Mucosa of rectum (tissue), 2 donors: ENCODE measurements at regions not wholly inside any gene's neighbourhood (a gene's known extent, or its start where the extent isn't known, plus 50 kb on each side); places are given as distances from the start of the nearest gene placed in this dataset.

ENCODE experiments used
- H3K27ac ChIP-seq, 2 donors: one replicate each; pipeline ENCODE4 v1.7.0; 2013; ENCODE audit warnings: inconsistent platforms in 2 of 2, low read depth in 2 of 2, low read length in 2 of 2
- H3K27me3 ChIP-seq, 2 donors: one replicate each; pipeline ENCODE4 v1.7.0; 2013; ENCODE audit warnings: low read length in 2 of 2; ENCODE audit not compliant: control insufficient read depth in 2 of 2, insufficient read depth in 2 of 2
- H3K36me3 ChIP-seq, 2 donors: one replicate each; pipeline ENCODE4 v1.7.0; 2013; ENCODE audit warnings: low read length in 2 of 2; ENCODE audit not compliant: control insufficient read depth in 2 of 2, insufficient read depth in 2 of 2
- H3K4me1 ChIP-seq, 2 donors: one replicate each; pipeline ENCODE4 v1.7.0; 2013; ENCODE audit warnings: low read length in 2 of 2, mild to moderate bottlenecking in 1 of 2; ENCODE audit not compliant: control insufficient read depth in 2 of 2, insufficient read depth in 2 of 2
- H3K4me3 ChIP-seq, 2 donors: one replicate each; pipeline ENCODE4 v1.7.0; 2013; ENCODE audit warnings: low read length in 2 of 2
- H3K9ac ChIP-seq, 2 donors: one replicate each; pipeline ENCODE4 v1.7.0; 2013; ENCODE audit warnings: low read length in 2 of 2, low read depth in 1 of 2, mild to moderate bottlenecking in 1 of 2
- H3K9me3 ChIP-seq, 2 donors: one replicate each; pipeline ENCODE4 v1.7.0; 2013; ENCODE audit warnings: low read length in 2 of 2; ENCODE audit not compliant: control insufficient read depth in 2 of 2
- donor health status: healthy.
- donor health status: Normal muscosa, but diverticular disease.

GRCh38 chr10:4043897-4044665 is 259.1 kb upstream of the KLF6 start:
- H3K27ac ChIP-seq = no peak overlapping the region
- no peaks in the 10 kb centered on the region for H3K4me1 ChIP-seq
- no peaks in the 10 kb centered on the region for H3K27me3 ChIP-seq
- H3K4me3 ChIP-seq = no peak overlapping the region
- peaks cover 0 to 10% of the 10 kb centered on the region in 2 donors for H3K9me3 ChIP-seq
- H3K9ac ChIP-seq = no peak overlapping the region
- H3K36me3 ChIP-seq = no peaks in the 10 kb centered on the region

DNA sequence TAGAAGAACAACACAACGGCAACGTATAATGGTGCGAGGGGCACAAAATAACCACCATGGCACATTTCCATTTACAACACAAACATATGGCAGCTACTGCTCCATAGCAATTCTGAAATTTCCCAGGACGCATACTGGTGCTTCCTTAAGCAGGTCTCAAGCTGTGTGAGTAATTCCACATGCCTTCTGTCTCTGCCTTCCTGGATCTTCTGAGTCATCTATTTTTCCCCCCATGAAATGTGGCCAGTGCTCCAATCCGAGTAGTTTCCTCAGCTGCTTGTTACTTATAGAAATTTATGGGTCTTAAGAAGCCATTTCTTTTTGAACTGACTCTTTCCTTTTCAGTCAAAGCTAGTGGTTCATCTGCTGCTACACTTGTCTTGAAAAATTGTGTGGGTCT is 256.6 kb upstream of the KLF6 start:
- no peak overlapping the region for H3K27ac ChIP-seq
- no peaks in the 10 kb centered on the region for H3K27me3 ChIP-seq
- no peaks in the 10 kb centered on the region for H3K4me1 ChIP-seq
- no peaks in the 10 kb centered on the region for H3K36me3 ChIP-seq
- no peak overlapping the region for H3K4me3 ChIP-seq
- H3K9me3 ChIP-seq = peaks cover 0 to 10% of the 10 kb centered on the region in 2 donors
- H3K9ac ChIP-seq = no peak overlapping the region

- Histone ChIP-seq H3K27me3 (no peaks in the 10 kb centered on the region), H3K9ac (no peak overlapping the region), H3K36me3 (no peaks in the 10 kb centered on the region), H3K4me1 (peaks cover 4 to 5% of the 10 kb centered on the region in 2 donors), H3K27ac (no peak overlapping the region), H3K4me3 (no peak overlapping the region), H3K9me3 (peaks cover 0 to 10% of the 10 kb centered on the region in 2 donors)
Observed at GRCh38 chr10:4038000-4038399, 253.0 kb upstream of the KLF6 start.

GRCh38 chr10:4035599-4035945 is 250.6 kb upstream of the KLF6 start:
- H3K9ac ChIP-seq = peak overlapping the region in 1 of 2 donors; percentile 16
- no peaks in the 10 kb centered on the region for H3K9me3 ChIP-seq
- no peaks in the 10 kb centered on the region for H3K27me3 ChIP-seq
- H3K4me3 ChIP-seq = no peak overlapping the region
- peaks cover 4 to 5% of the 10 kb centered on the region in 2 donors for H3K4me1 ChIP-seq
- H3K27ac ChIP-seq = peak overlapping the region; percentile 5 to 44
- H3K36me3 ChIP-seq = no peaks in the 10 kb centered on the region

GRCh38 chr10:4034907-4035598 is 250.0 kb upstream of the KLF6 start:
- H3K4me1 ChIP-seq = peaks cover 4 to 5% of the 10 kb centered on the region in 2 donors
- H3K9ac ChIP-seq = peak overlapping the region; percentile 16 to 42
- no peaks in the 10 kb centered on the region for H3K36me3 ChIP-seq
- peak overlapping the region; percentile 50 to 51 for H3K4me3 ChIP-seq
- H3K27me3 ChIP-seq = no peaks in the 10 kb centered on the region
- peak overlapping the region; percentile 5 to 44 for H3K27ac ChIP-seq
- H3K9me3 ChIP-seq = no peaks in the 10 kb centered on the region

DNA sequence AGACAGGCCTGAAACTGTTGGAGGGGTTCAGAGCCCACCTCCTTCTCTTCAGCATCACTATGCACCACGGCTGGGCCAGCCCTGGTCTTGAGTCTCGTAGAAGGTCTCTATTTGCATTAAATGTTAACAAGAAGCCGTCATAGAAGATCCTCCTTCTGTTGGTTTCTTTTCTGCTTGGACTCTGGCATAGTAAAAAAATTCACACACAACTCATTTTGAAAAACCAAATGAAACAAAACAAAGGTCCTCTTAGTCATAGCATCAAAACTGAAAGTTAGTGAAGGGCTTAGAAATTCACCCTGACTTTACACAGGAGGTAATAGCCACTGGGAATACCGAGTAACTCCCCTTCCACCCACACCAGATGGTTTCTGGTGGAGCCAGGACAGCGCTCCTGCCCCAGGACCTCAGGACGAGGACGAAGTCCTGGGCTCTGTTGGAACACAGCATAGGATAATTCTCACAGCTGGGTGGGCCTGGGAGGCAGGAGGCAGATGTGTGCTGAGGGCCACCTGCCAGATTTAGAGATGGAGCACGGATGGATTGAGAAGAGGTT is 248.4 kb upstream of the KLF6 start:
- Histone ChIP-seq H3K9ac (no peak overlapping the region), H3K36me3 (no peaks in the 10 kb centered on the region), H3K9me3 (no peaks in the 10 kb centered on the region), H3K4me3 (no peak overlapping the region), H3K27me3 (no peaks in the 10 kb centered on the region), H3K27ac (no peak overlapping the region), H3K4me1 (peaks cover 5 to 7% of the 10 kb centered on the region in 2 donors)

- H3K27ac ChIP-seq = no peak overlapping the region
- H3K9me3 ChIP-seq = no peaks in the 10 kb centered on the region
- no peaks in the 10 kb centered on the region for H3K36me3 ChIP-seq
- no peaks in the 10 kb centered on the region for H3K27me3 ChIP-seq
- H3K4me3 ChIP-seq = no peak overlapping the region
- peaks cover 4 to 8% of the 10 kb centered on the region in 2 donors for H3K4me1 ChIP-seq
- no peak overlapping the region for H3K9ac ChIP-seq
Observed at GRCh38 chr10:4029866-4030265, 244.9 kb upstream of the KLF6 start.

DNA sequence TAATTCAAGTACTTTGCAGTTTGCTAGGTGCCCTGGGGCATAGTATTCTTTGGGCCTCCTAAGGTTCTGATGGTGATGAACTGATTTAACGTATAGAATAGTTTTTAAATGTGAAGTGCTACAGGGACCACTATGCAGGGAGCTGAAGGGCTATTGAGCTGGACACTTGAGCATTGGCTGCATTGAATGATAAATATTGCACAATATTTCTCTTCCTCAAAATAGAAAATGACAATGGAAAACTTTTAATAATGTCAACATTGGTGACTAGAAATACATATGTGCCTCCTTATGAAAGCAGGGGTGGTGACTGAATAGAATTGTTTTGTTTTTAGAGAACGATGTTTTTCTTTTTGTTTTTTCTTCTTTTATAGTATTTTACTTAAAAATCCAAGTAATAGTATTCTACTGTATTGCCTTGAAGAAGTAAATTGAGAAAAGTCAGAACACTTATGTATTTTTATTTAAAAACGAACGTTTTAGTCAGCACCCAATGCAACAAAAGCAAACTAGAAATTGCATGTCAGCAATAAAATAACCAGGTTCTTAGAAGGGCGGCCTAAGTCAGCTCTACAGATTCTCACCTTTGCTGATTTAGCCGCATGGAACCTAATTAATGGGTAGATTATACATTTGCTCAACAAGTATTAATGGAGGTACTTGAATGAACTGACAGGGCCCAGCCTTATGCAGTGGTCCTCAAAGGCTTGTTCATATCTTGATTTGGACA is 244.0 kb upstream of the KLF6 start:
- H3K9me3 ChIP-seq = no peaks in the 10 kb centered on the region

GRCh38 chr10:4028027-4028471 is 243.0 kb upstream of the KLF6 start:
- H3K36me3 ChIP-seq = no peaks in the 10 kb centered on the region
- H3K4me3 ChIP-seq = no peak overlapping the region
- no peaks in the 10 kb centered on the region for H3K9me3 ChIP-seq
- H3K9ac ChIP-seq = no peak overlapping the region
- H3K27ac ChIP-seq = no peak overlapping the region
- H3K4me1 ChIP-seq = peaks cover 3 to 5% of the 10 kb centered on the region in 2 donors
- H3K27me3 ChIP-seq = no peaks in the 10 kb centered on the region

More for the DNA sequence above, 244.0 kb upstream of the KLF6 start:
- H3K27me3 ChIP-seq = no peaks in the 10 kb centered on the region
- H3K27ac ChIP-seq = no peak overlapping the region
- H3K4me3 ChIP-seq = no peak overlapping the region
- no peaks in the 10 kb centered on the region for H3K36me3 ChIP-seq
- H3K4me1 ChIP-seq = peaks cover 3 to 5% of the 10 kb centered on the region in 2 donors
- no peak overlapping the region for H3K9ac ChIP-seq

GRCh38 chr10:4025339-4025738 is 240.3 kb upstream of the KLF6 start:
- Histone ChIP-seq H3K36me3 (no peaks in the 10 kb centered on the region), H3K9ac (no peak overlapping the region), H3K27ac (no peak overlapping the region), H3K9me3 (peaks cover 0 to 2% of the 10 kb centered on the region in 2 donors), H3K4me1 (peaks cover 3 to 5% of the 10 kb centered on the region in 2 donors), H3K4me3 (no peak overlapping the region), H3K27me3 (no peaks in the 10 kb centered on the region)
